C4-2B (cell line): ENCODE measurements at regions not wholly inside any gene's neighbourhood (a gene's known extent, or its start where the extent isn't known, plus 50 kb on each side); places are given as distances from the start of the nearest gene placed in this dataset.

Experiments used
- CTCF ChIP-seq: fragments of 450-650 bp; conservative IDR thresholded peaks from 2 replicates; pipeline ENCODE4 v1.5.1; 2017; ENCODE audit warnings: mild to moderate bottlenecking
- ZFX ChIP-seq: fragments of 450-650 bp; IDR thresholded peaks from 2 replicates; pipeline ENCODE4 v1.6.1; 2017

DNA sequence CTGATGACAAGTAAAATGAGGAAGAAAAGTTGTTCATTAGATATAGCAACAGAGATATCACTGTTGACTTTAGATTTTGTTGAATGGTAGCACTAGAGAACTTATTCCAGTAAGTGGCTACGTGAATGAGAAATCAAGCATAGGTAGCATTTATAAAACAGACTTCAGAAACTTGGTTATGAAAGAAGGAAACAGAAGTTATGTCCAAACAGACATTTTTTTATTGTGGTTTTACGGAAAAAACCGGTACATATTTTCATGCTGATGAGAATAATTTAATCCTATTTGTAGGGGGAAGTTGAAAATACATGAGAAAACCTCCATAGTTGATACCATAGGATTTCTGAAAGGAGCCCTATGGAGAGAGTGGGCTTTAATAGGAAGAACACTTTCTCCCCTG lies 325.7 kb upstream of the SLC10A2 start:
- no peak for TF ChIP-seq CTCF
- TF ChIP-seq ZFX, result no peak
